HG02938 (cell line): ENCODE measurements at regions not wholly inside any gene's neighbourhood (a gene's known extent, or its start where the extent isn't known, plus 50 kb on each side); places are given as distances from the start of the nearest gene placed in this dataset.
"Not testable (repeated sequence)": the region's sequence is repeated elsewhere in the genome, so short reads cannot be mapped to it uniquely, and the experiment has no call there.

ENCODE experiments used
- ATAC-seq: cut with Tn5 transposase; IDR thresholded peaks from one replicate; pipeline ENCODE4 v1.9.1; 2021; ENCODE audit warnings: mild to moderate bottlenecking, moderate library complexity; ENCODE audit not compliant: unreplicated experiment

DNA sequence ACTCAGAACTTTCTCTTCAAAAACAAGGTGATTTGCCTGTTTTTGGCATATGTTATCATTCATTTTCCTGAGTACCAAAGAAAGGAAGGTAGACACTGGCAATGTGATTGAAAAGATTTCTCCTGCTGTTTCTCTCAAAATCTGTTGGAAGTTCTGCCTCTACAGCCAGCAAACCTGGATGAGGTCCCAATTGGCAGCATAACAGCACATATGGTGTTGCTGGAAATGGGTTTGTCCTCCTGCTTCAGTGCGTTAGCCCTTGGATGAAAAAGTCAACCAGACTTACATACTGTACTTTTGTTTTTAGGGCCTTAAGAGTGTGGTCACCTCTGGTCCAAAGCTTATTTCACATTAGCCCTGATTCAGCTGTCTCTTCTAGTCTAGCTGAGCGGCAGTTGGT lies 237.6 kb upstream of the MME start:
- no peak for ATAC-seq

DNA sequence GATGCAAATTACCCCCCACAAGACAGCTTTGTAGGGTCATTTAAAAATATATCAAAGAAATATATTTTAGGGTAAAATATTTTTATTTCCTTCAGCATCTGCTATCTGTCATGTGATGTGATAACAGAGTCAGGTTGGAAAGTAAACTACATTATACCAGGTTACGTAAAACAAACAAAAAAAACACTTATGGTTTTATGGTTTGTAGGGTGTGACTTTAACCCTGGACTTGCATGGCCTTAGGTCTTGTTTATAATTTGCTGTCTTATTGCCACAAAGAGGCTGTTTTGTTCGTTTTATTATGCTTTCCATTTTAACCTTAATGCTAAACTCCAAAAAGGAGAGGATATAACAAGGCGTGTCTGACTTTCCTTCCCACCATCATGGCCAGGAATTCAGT lies 244.5 kb upstream of the MME start:
- no peak for ATAC-seq

DNA sequence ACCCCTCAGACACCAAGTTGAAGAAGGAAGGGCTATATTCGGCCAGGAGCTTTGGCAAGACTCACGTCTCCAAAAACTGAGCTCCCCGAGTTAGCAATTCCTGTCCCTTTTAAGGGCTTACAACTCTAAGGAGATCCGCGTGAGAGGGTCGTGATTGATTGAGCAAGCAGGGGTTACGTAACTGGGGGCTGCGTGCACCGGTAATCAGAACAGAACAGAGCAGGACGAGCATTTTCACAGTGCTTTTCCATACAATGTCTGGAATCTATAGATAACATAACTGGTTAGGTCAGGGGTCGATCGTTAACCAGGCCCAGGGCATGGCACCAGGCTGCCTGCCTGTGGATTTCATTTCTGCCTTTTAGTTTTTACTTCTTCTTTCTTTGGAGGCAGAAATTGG lies 245.3 kb upstream of the MME start:
- ATAC-seq, result not testable (repeated sequence)

DNA sequence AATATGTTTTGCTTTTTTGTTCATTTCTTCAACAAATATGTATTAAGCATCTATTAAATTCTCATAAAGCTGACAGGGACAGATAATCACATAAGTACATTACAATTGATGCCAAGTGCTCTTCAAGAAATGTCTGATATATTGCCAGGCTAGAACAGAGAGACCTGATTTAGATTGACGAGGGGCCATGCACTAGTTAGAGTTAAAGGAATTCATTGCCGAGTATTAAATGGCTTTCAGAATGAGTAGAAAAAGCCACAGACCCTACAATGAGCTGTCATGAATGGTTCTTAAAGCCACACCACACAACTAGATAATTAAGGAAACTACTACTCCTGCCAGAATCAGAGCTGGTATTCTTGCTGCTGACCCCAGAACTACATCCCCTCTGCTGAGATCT lies 250.2 kb upstream of the MME start:
- no peak for ATAC-seq

DNA sequence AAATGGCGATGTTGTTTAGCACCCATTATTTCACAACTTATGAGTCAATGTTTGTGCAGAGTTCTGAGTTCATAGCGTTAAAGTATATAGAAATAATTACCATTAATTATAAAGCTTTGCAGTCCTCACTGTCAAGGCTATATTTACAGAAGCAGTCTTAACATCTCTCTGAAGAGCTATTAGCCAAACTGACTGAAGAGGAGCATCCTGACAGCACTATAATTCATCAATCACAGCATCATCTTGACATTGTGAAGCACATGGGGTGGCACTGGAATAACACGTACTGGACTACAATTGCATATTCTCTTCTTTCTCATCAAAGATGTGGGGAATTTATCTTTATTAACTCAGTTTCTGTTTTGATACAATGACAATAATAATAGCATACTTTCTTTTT lies 260.6 kb upstream of the MME start:
- ATAC-seq, result no peak

DNA sequence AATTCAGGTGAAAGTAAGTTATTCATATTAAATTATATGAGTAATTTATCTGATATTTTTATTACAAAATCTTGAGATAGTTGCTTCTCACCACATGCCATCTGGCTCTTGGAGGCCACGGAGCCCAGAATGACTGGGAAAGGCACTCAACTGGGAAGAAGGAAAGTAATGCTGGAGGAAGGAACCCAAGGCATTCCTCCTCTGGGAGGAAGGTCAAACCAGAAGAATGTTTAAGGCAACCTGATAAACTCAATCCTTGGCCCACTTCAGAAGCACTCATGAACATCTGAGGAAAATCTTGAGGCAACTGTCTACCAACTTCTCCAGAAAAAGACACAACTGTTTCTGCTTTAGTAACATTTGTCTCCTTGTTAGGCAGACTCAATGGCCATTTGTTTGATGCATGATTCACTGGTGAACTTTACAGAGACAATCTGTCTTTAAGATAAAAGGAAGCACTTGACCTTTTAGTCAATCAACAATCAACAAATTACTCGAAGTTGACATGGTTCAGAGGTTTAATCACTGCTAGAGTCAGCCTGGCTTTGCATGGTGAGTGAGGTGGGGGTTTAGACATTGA lies 261.4 kb upstream of the MME start:
- ATAC-seq, result no peak

DNA sequence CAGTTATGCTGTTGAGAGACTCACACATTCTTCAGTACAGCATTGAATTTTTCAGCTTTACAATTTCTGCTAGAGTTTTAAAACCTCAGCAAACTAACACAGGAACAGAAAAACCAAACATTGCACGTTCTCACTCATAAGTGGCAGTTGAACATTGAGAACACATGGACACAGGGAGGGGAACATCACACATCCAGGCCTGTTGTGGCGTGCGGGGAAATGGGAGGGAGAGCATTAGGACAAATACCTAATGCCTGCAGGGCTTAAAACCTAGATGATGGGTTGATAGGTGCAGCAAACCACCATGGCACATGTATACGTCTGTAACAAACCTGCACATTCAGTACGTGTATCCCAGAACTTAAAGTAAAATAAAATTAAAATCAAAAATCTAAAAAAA lies 270.1 kb upstream of the MME start:
- not testable (repeated sequence) for ATAC-seq

DNA sequence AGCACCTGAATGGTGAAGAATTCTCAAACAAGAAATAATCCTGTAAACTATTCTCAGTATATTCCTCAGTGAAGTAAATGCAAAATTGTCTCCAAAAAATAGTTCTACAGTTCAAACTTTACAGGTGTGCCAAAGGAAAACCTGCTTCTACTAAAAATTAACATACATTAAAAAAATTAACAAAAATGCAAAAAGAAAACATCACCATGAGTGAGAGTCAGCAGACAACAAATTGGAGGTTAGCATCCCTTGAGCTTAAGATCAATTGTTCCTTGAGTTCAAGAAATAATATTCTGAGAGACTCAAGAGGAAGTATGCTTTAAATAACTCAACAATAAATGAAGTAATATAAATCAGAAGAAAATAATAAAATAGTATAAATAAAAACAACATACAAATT lies 278.4 kb upstream of the MME start:
- no peak for ATAC-seq

DNA sequence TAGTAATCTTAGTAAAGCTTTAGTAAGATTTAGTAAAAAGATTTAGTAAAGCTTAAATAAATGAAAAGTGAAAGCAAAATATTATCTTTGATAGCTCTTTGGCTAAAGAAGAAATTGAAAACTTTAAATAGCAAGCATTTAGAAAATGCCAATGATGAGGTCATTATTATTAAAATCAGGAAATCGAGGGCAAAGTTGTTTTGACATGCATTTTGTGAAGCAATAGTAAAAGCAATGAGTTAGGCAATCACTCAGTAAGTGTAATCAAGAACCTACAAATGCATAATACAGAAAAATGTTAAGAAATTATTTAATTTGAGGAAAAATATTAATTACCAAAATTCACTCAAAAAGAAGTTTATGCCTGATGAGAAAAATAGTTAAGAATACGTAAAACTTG lies 280.3 kb upstream of the MME start:
- ATAC-seq, result no peak

DNA sequence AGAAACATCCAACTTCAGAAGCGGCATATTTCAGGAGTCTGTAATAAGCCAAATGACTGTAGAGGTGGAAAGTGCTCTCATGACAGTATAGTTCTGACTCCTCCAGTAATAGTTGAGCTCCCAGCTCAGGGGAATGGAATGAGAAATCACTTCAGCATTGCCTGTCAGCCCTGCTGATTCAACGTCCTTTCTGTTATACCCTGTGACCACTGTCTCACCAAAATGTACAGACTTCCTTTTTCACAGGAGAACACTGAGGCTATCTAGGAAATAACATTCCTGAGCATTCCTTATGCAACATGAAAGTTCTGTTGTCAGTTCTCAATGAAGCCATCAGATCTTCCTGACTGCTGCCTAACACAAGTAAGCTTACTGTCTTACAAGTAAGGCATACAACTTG lies 284.5 kb upstream of the MME start:
- ATAC-seq, result no peak

DNA sequence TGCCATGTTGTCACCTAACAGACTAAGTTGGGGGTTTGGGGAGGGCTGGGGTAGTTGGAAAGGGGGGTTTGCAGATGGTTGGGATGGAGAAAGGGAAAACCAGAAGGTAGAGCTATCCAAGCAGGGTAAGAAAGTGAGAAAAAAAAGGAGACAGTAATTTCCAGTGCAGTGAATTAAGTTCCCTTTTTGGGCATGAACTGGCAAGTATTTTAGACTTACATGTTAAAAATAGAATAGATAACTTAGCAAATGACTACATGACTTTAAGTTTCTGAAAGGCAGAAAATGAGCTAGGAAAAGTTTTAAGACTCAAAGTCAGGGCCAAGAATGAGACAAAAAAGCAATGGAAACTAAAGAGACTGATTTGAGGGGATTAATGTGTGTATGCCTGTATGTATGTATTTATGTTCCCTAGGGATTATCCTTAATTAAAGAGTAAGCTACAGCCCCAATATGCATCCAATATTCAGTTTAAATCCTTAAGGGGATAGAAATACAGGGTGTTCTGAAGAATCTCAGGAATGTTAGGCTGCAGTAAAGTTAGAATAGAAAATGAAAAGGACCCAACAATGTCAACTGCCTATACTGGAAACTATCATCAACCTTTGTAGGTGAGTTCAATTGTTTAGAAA lies 285.2 kb upstream of the MME start:
- no peak for ATAC-seq

DNA sequence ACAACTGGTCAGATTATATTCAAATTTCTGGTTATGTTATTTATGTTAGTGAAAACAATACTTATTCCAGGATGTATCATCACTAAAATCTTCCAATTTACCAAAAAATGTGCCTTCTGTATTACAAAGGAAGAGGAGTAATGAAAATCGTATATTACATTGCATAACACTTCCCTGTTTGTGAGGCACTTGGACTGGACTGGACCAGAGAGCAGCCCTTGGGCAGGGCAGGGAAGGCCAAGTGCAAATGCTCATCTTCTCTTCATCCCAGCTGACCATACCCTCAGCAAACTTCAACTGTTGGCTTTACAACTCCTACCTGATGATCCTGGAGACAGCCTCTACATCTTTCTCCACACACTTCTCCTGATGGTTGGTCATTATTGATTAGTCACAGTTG lies 285.7 kb upstream of the MME start:
- no peak for ATAC-seq

DNA sequence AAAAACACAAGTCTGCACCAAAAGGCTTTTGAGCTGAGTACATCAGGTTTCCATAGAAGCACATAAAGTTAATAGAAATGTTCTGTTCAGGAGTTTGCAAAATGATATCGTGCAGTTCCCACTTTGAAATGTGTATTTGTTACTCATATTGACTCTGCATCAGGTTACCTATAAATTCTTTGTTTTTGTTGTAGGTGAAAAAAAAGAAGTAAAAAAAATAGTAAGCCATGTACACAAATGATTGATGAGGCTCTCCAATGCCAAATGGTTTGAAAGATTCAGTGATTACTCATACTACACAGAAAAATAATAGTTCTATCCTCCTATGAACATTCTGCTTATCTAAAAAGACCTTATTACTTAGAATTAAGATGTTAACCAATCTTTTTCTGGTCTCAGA lies 287.3 kb upstream of the MME start:
- no peak for ATAC-seq

DNA sequence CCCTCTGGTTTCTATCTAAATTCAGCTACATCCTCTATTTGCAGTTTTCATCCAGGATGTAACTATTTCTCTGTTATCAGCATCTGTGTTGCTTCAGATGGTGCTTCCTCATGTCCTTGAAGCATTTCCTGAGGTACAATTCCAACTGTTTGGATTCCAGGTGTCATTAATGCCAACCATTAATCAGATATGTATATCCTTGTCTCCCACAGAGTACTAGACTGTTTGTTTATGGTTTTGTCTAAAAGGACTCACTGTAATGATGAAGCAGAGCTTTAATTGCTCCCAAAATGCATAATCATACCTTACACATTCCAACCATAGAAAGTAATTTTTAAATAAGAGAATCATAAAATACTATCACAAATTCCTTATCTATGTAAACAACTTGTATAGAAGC lies 288.5 kb upstream of the MME start:
- no peak for ATAC-seq

DNA sequence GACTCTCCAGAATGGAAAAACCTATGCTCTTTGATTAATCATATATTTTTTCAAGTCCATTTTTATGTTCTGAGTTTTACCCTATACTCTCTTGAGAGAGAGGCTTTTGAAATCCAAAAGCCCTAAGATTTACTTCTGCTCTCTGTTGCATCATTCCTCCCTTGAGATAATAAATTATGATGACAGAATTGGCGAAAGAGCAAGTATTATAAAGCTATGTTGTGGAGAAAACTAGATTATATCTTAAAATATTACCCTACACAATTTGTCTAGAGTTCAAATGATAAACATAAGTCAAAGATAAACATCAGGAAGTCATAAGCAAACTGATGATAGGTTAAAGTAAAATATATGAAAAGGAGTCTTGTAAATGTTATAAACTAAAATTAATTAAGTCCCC lies 293.4 kb upstream of the MME start:
- no peak for ATAC-seq

DNA sequence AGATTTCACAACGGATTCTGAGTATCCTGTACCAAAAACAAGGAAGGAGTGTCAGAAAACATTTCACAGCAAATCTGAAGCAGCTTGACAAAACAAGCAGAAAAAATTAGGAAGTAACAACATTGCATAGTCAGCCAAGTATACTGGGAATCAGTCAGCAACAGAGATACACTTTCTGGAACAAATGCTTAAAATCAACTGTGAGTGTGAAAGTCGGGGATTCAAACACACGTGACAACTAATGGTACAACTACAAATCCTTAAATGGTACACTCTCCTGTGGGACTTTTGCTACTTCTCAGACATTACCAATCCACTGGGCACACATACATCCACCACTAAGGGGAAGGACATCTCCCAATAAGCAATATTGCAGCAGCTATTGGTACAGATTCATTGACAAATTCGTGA lies 296.6 kb upstream of the MME start:
- ATAC-seq, result no peak

DNA sequence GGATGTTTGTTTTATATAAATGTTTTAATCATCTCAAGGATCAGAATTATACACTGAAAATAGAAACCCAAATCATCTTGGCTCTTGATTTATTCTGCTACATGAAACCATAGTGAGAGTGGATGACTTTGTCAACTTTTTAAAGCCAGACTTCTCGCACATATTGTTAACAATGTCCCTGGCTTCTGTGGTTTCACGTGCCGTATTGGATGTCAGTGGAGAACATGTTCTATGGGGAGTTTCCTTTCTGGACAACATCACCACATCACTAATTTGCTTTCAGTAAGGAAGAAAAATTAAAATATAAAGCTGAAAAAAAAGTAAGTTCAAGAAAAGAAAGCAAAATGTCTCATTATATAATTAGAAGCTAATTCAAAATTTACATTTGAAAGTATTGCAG lies 297.1 kb upstream of the MME start:
- ATAC-seq, result no peak

DNA sequence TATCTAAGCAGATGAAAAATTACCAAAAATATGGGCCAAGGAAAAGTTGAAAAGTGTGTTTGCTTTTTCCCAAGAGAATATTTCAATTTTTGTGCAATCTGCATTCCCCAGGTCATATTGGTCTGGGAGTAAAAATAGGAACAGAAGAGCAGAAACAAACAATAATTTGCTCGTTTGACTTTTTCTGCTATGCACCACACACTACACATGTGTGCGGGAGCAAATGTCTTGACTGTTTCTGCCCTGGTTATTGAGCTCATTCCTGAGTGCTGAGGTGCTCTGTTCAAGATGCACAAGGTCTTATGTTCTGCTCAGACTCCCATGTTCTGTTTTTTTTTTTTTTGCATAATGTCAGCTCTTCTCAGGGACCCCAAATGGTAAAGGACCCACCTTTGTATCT lies 298.0 kb upstream of the MME start:
- ATAC-seq, result no peak

DNA sequence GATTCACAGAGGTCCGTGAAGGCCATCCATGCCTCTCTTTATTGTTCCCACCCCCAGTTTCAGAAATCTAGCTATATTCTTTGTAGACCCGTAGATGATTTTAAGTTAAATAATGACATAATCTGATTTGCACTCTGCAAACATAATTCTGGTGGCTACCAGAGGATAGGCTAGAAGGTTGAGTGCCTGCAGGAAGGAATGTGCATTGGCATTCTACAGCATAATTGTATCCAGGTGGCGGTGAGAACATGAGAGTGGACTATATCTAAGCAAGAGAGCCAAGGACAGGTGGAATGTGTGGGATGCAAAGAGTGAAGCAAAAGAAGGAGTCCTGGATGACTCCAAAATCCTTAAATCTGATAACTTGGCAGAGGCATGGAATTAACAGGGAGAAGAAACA lies 298.5 kb upstream of the MME start:
- ATAC-seq, result no peak

DNA sequence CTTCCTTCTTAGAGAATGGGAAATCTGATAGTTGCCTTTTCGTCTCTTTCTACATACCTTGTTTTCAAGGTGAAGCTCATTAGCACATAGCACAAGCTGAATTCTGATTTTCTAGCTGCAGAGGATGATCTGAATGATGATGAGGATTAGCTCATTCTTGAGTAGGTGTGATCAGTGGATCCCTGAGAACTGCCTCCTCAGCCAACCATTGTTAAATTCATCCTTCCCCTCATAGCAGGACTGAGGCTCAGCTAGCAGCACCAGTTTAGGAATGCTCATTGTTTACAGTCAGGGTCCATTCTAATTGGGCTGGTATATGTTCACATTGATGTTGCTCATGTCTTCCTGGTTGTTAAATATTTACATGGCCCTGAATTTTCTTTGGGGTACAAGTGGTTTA lies 299.9 kb upstream of the MME start:
- no peak for ATAC-seq

DNA sequence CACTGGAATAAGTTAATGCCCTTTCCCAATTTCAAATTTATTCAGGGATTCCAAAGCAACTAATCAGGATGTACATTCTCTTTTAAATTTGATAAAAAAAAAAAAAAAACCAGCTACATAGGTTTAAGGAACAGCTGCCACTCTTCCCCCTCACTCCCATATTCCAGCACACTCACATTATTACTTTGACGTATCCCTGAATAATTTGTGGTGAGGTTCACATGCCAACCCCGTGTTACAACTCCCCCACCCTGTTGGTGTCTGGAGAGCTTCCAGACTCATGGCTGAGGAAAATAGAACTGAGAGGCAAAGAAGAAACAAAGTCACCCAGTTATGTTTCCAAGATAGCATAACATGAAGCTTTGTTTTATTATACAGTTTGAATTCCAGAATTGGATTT lies 300.5 kb upstream of the MME start:
- ATAC-seq, result no peak

DNA sequence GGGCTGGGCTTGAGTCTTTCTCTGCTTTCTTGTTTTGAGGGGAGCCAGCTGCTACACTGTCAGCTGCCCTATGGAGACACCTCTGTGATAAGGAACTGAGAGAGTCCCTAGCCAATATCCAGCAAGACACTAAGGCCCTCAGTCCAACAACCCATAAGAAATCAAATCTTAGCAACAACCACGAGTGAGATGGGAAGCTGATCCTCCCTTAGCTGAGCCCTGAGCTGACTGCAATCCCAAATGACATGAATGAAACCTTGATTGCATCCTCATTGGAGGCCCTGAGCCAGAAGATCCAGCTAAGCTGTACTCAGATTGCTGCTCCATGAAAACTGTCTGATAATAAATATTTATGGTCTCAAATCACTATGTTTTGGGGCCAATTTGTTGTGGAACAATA lies 302.1 kb upstream of the MME start:
- no peak for ATAC-seq

DNA sequence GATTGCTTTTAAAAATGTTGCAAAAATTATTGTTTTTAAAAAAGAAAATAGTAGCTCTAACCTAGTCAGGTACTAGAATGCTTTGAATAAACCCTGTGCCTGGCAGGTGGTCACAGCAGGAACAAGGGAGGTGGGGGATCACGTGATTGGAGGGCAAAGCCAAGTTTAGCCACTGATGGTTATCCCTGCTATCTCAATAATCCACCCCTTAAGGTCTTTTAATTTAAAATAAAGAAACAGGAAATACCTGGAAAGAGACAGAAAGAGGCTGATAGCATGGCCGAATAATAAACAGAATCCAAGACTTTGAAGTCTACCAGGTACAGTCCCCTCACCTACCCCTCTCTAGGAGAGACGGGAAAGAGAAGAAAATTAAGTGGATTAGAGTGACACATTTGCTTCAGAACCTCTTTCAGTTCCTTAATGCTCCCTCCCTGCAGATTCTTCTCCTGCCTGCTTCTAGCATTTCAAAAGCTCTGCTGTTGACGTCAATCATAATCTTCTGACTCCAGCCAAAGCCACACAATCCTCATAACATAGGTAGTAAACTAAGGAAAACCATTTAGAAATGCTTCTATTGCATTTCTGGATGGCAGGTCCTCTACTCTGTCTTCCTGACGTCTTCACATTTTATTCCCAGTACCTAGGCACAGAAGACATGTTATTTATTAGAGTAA lies 303.4 kb upstream of the MME start:
- no peak for ATAC-seq
